ENCODE measurements at regions not wholly inside any gene's neighbourhood (a gene's known extent, or its start where the extent isn't known, plus 50 kb on each side); places are given as distances from the start of the nearest gene placed in this dataset.

DNA sequence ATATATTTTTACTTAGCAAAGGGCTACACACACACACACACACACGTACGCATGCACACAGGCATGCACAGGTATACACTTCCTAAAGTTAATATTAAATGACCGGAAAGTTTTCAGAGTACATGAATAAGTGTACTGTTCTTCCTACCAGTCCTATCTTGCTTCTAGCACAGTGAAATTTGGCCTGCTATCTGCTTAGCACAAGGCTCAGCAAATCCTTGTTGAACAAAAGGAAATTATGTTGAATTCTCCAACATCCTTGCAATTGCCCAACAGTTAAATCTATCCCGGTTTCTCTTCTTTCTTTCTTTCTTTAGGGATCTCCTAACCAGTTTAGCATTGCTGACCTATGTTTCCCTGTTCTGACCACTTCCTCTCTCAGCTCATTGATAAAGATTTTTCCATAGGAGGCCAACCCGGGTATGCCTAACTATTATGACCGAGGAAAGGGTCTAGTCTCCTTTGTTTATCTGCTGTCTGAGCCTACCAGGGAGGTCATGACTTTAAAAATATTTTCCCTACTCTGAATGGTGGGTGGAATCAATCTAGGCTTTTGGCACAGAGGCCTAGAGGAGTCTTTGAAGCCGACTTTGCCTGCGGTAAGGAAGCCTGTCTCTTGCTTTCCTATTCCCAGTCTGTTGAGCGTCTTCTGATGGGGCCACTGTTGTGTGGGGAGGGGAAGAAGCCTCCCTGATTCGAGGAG, 400.7 kb downstream of the HRH4 start:
- 33% methylated on average over 8 of the region's 10 CpGs for WGBS (ENCODE audit: missing lambda C conversion rate)
- no peak overlapping the region for H3K4me2 ChIP-seq
- no peak for ATAC-seq
- no peak for FAIRE-seq
- POLR2A ChIA-PET: no interaction called here
- H3K4me3 ChIP-seq: no peak overlapping the region
- H3K9me3 ChIP-seq: no peaks in the 10 kb centered on the region
- DNase-seq (ENCODE audit: low read depth in 1 of 2, low spot score in 1 of 2): no peak
- TF ChIP-seq RARB (CRISPR knock-in tag; IDR thresholded peaks at IDR 0.05): no peak
- no peak for TF ChIP-seq CHD4 (IDR thresholded peaks at IDR 0.05; ENCODE audit: borderline replicate concordance)
- TF ChIP-seq, protein P1, sequence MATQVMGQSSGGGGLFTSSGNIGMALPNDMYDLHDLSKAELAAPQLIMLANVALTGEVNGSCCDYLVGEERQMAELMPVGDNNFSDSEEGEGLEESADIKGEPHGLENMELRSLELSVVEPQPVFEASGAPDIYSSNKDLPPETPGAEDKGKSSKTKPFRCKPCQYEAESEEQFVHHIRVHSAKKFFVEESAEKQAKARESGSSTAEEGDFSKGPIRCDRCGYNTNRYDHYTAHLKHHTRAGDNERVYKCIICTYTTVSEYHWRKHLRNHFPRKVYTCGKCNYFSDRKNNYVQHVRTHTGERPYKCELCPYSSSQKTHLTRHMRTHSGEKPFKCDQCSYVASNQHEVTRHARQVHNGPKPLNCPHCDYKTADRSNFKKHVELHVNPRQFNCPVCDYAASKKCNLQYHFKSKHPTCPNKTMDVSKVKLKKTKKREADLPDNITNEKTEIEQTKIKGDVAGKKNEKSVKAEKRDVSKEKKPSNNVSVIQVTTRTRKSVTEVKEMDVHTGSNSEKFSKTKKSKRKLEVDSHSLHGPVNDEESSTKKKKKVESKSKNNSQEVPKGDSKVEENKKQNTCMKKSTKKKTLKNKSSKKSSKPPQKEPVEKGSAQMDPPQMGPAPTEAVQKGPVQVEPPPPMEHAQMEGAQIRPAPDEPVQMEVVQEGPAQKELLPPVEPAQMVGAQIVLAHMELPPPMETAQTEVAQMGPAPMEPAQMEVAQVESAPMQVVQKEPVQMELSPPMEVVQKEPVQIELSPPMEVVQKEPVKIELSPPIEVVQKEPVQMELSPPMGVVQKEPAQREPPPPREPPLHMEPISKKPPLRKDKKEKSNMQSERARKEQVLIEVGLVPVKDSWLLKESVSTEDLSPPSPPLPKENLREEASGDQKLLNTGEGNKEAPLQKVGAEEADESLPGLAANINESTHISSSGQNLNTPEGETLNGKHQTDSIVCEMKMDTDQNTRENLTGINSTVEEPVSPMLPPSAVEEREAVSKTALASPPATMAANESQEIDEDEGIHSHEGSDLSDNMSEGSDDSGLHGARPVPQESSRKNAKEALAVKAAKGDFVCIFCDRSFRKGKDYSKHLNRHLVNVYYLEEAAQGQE (IDR thresholded peaks at IDR 0.05): no peak
- TF ChIP-seq FOSL2 (IDR thresholded peaks at IDR 0.05): no peak
- TF ChIP-seq FOSL2 (CRISPR knock-in tag; IDR thresholded peaks at IDR 0.05): no peak
- no peak for TF ChIP-seq SREBF2 (IDR thresholded peaks at IDR 0.05)
- TF ChIP-seq, protein P2, sequence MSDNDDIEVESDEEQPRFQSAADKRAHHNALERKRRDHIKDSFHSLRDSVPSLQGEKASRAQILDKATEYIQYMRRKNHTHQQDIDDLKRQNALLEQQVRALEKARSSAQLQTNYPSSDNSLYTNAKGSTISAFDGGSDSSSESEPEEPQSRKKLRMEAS (IDR thresholded peaks at IDR 0.05): no peak
- no peak for TF ChIP-seq EHMT2 (IDR thresholded peaks at IDR 0.05; ENCODE audit: low read depth)
- TF ChIP-seq CBX8 (IDR thresholded peaks at IDR 0.05): no peak
- CTCF ChIA-PET: no interaction called here
- H3K4me1 ChIP-seq: no peaks in the 10 kb centered on the region
- no peak overlapping the region for H3K27ac ChIP-seq

DNA sequence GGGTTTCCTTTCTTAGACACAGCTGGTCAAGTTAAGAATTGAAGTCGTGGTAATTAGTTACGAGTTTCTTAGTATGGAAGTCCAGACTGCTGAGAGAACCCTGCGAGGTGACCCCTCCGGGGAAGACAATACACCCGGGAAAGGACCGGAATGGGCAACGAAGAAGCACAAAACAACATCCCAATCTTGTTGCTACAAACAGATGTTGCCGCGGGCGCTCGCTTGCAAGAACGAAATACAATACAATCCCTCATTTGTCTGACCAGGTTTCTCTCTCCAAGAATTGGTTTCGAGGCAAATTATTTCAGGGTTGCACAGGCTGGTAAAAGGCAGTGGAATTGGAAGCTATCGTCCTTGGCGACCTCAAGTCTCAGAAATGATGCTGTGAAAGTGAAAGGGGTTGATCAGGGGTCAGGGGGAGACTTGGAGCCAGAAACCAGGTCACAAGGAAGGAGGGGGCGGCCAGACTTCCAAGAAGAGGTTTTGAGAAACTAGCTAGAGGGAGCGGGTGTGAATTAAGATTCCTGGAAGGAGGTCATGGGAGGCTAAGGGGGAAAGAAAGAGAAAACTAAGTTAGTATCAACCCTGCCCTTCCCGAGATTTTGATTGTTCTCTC, 401.9 kb downstream of the HRH4 start:
- ChIA-PET POLR2A (no interaction called here), CTCF (interaction anchor here (0.7 kb wide), 1 partner anchor 180 kb away, joined by 3 read pairs; no protein-coding TSS in a partner anchor)
- Histone ChIP-seq H3K9me3 (no peaks in the 10 kb centered on the region), H3K4me1 (no peaks in the 10 kb centered on the region), H3K4me3 (no peak overlapping the region), H3K27ac (no peak overlapping the region), H3K4me2 (no peak overlapping the region)
- DNase-seq (ENCODE audit: low read depth in 1 of 2, low spot score in 1 of 2) (no peak), FAIRE-seq (no peak), ATAC-seq (no peak)
- WGBS (ENCODE audit: missing lambda C conversion rate): 33% methylated on average over 18 of the region's 18 CpGs
- TF ChIP-seq MAFK (IDR thresholded peaks at IDR 0.05; ENCODE audit: partially characterized antibody) (no peak), FOXS1 (CRISPR knock-in tag; IDR thresholded peaks at IDR 0.05) (no peak), MYC (IDR thresholded peaks at IDR 0.05; ENCODE audit: borderline replicate concordance, low read length) (no peak), NR3C1 (IDR thresholded peaks at IDR 0.05) (no peak), CEBPB (IDR thresholded peaks at IDR 0.05) (no peak)
- TF ChIP-seq, protein P1 (IDR thresholded peaks at IDR 0.05): no peak

DNA sequence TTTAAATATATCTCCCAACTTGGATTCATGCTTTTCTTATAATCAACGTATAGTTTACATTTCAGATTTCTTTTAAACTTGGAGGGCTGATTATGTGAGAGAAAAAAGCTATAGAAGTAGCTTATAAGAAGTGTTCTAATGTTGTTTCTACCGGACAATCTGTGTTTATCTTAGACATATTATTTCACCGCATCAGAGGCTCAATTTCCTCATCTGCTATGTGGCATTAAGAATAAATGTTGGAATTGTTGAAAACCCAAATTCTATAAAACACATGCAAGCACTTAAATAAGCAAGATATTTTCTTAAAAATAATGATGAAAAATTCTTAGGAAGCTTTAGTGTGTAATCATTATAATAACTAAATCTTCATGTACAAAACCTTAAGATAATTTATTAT, 407.9 kb downstream of the HRH4 start:
- no peak for FAIRE-seq
- POLR2A ChIA-PET: no interaction called here
- ATAC-seq: no peak
- Histone ChIP-seq H3K4me3 (no peak overlapping the region), H3K4me1 (no peaks in the 10 kb centered on the region), H3K9me3 (no peaks in the 10 kb centered on the region), H3K4me2 (no peak overlapping the region), H3K27ac (no peak overlapping the region)
- CTCF ChIA-PET: no interaction called here
- 3% methylated on average over 3 of the region's 3 CpGs for WGBS (ENCODE audit: missing lambda C conversion rate)
- no peak for DNase-seq (ENCODE audit: low read depth in 1 of 2, low spot score in 1 of 2)
- TF ChIP-seq HEYL (CRISPR knock-in tag; IDR thresholded peaks at IDR 0.05) (no peak), FOXS1 (CRISPR knock-in tag; IDR thresholded peaks at IDR 0.05) (no peak), CBX8 (IDR thresholded peaks at IDR 0.05) (no peak), CEBPB (IDR thresholded peaks at IDR 0.05) (no peak), SMC3 (IDR thresholded peaks at IDR 0.05) (no peak), ZC3H11A (IDR thresholded peaks at IDR 0.05) (no peak), PHF8 (IDR thresholded peaks at IDR 0.05; ENCODE audit: borderline replicate concordance, low read depth) (no peak), NR3C1 (IDR thresholded peaks at IDR 0.05) (no peak), FOSB (CRISPR knock-in tag; IDR thresholded peaks at IDR 0.05) (no peak), POLR2AphosphoS2 (conservative IDR thresholded peaks at IDR 0.05; ENCODE audit: low read length) (no peak), HDAC2 (IDR thresholded peaks at IDR 0.05) (no peak), BHLHE40 (IDR thresholded peaks at IDR 0.05; ENCODE audit: low read depth, low read length) (no peak), CHD4 (IDR thresholded peaks at IDR 0.05; ENCODE audit: borderline replicate concordance) (no peak), SREBF2 (IDR thresholded peaks at IDR 0.05) (no peak), JUN (IDR thresholded peaks at IDR 0.05) (no peak), TFCP2L1 (CRISPR knock-in tag; IDR thresholded peaks at IDR 0.05) (no peak), HOXA7 (CRISPR knock-in tag; IDR thresholded peaks at IDR 0.05) (no peak)
- TF ChIP-seq, protein P3, sequence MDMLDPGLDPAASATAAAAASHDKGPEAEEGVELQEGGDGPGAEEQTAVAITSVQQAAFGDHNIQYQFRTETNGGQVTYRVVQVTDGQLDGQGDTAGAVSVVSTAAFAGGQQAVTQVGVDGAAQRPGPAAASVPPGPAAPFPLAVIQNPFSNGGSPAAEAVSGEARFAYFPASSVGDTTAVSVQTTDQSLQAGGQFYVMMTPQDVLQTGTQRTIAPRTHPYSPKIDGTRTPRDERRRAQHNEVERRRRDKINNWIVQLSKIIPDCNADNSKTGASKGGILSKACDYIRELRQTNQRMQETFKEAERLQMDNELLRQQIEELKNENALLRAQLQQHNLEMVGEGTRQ (IDR thresholded peaks at IDR 0.05): no peak

All from A549 (cell line).